ENCODE measurements at regions not wholly inside any gene's neighbourhood (a gene's known extent, or its start where the extent isn't known, plus 50 kb on each side); places are given as distances from the start of the nearest gene placed in this dataset.
"Not testable (repeated sequence)": the region's sequence is repeated elsewhere in the genome, so short reads cannot be mapped to it uniquely, and the experiment has no call there.

GRCh38 chr7:127530148-127530547, 55.2 kb downstream of the GCC1 start:
- DNase-seq (ENCODE audit: low read depth) = no peak

GRCh38 chr7:127527561-127527960, 57.8 kb downstream of the GCC1 start:
- DNase-seq (ENCODE audit: low read depth) = no peak

GRCh38 chr7:127525866-127526480, 59.4 kb downstream of the GCC1 start:
- no peak for DNase-seq (ENCODE audit: low read depth)

- no peak for DNase-seq (ENCODE audit: low read depth)
Observed at GRCh38 chr7:127516320-127516719, 69.1 kb downstream of the GCC1 start.

- DNase-seq (ENCODE audit: low read depth) = no peak
Observed at GRCh38 chr7:127514499-127514898, 70.9 kb downstream of the GCC1 start.

GRCh38 chr7:127513311-127513710, 72.1 kb downstream of the GCC1 start:
- DNase-seq (ENCODE audit: low read depth) = no peak

- no peak for DNase-seq (ENCODE audit: low read depth)
Observed at GRCh38 chr7:127512663-127513062, 72.7 kb downstream of the GCC1 start.

- no peak for DNase-seq (ENCODE audit: low read depth)
Observed at GRCh38 chr7:127504715-127505114, 80.7 kb downstream of the GCC1 start.

GRCh38 chr7:127501817-127502216, 83.6 kb downstream of the GCC1 start:
- no peak for DNase-seq (ENCODE audit: low read depth)

GRCh38 chr7:127487381-127487780, 94.9 kb upstream of the ZNF800 start:
- no peak for DNase-seq (ENCODE audit: low read depth)

GRCh38 chr7:127486654-127487053, 94.1 kb upstream of the ZNF800 start:
- DNase-seq (ENCODE audit: low read depth) = no peak

- DNase-seq (ENCODE audit: low read depth) = no peak
Observed at GRCh38 chr7:127485482-127485881, 93.0 kb upstream of the ZNF800 start.

GRCh38 chr7:127484954-127485353, 92.4 kb upstream of the ZNF800 start:
- DNase-seq (ENCODE audit: low read depth) = no peak

GRCh38 chr7:127478461-127478860, 86.0 kb upstream of the ZNF800 start:
- DNase-seq (ENCODE audit: low read depth) = no peak

GRCh38 chr7:127478024-127478355, 85.5 kb upstream of the ZNF800 start:
- no peak for DNase-seq (ENCODE audit: low read depth)

- DNase-seq (ENCODE audit: low read depth) = no peak
Observed at GRCh38 chr7:127477295-127478023, 85.0 kb upstream of the ZNF800 start.

- no peak for DNase-seq (ENCODE audit: low read depth)
Observed at GRCh38 chr7:127476618-127477017, 84.1 kb upstream of the ZNF800 start.

- DNase-seq (ENCODE audit: low read depth) = no peak
Observed at GRCh38 chr7:127474457-127474856, 81.9 kb upstream of the ZNF800 start.

- DNase-seq (ENCODE audit: low read depth) = no peak
Observed at GRCh38 chr7:127473409-127473808, 80.9 kb upstream of the ZNF800 start.

GRCh38 chr7:127460077-127460476, 67.6 kb upstream of the ZNF800 start:
- DNase-seq (ENCODE audit: low read depth) = no peak

GRCh38 chr7:127451258-127451657, 58.8 kb upstream of the ZNF800 start:
- DNase-seq (ENCODE audit: low read depth) = not testable (repeated sequence)

- no peak for DNase-seq (ENCODE audit: low read depth)
Observed at GRCh38 chr7:127448566-127448965, 56.1 kb upstream of the ZNF800 start.

GRCh38 chr7:127447326-127447945, 54.9 kb upstream of the ZNF800 start:
- peak; percentile 8 for DNase-seq (ENCODE audit: low read depth)

GRCh38 chr7:127446842-127447241, 54.3 kb upstream of the ZNF800 start:
- DNase-seq (ENCODE audit: low read depth) = no peak
